Activated CD8-positive, alpha-beta T cell treated with anti-CD3 and anti-CD28 coated beads for 36 hours (primary cell): ENCODE measurements at regions not wholly inside any gene's neighbourhood (a gene's known extent, or its start where the extent isn't known, plus 50 kb on each side); places are given as distances from the start of the nearest gene placed in this dataset.

Experiments used
- ATAC-seq: fragments of 200-7000 bp; cut with Tn5 transposase; one replicate; pipeline ENCODE4 v1.10.0; 2021; ENCODE audit warnings: mild to moderate bottlenecking, moderate library complexity
- CTCF ChIA-PET: fragments of 350-600 bp; sonication (Branson Sonifier 250); formaldehyde crosslinking; loops from one replicate; lab custom pipeline; 2021; ENCODE audit warnings: antibody characterized with exemption; lab: Charles Lee
- POLR2A ChIA-PET: fragments of 350-600 bp; sonication (Branson Sonifier 250); formaldehyde crosslinking; loops from one replicate; lab custom pipeline; 2021; ENCODE audit warnings: antibody characterized with exemption; lab: Charles Lee
- DNase-seq: peaks from one replicate; pipeline ENCODE4 v3.0.0-alpha.2; 2020
- H3K27ac Mint-ChIP-seq: one replicate; pipeline ENCODE4 v1.8.0; 2021; ENCODE audit warnings: mild to moderate bottlenecking, mixed read lengths
- H3K27me3 Mint-ChIP-seq: one replicate; pipeline ENCODE4 v1.8.0; 2021; ENCODE audit warnings: mixed read lengths
- H3K36me3 Mint-ChIP-seq: one replicate; pipeline ENCODE4 v1.8.0; 2021; ENCODE audit warnings: low read depth, mixed read lengths
- H3K4me1 Mint-ChIP-seq: one replicate; pipeline ENCODE4 v1.8.0; 2021; ENCODE audit warnings: low read depth, mixed read lengths
- H3K4me3 Mint-ChIP-seq: one replicate; pipeline ENCODE4 v1.8.0; 2021; ENCODE audit warnings: mild to moderate bottlenecking, moderate library complexity, mixed read lengths
- H3K9me3 Mint-ChIP-seq: one replicate; pipeline ENCODE4 v1.8.0; 2021; ENCODE audit warnings: mixed read lengths
- intact Hi-C: fragments of 100-400 bp; cut with micrococcal nuclease; formaldehyde crosslinking; loops from one replicate; pipeline ENCODE4 v1.10.0; 2022
- TF ChIP-seq, protein P1 (sequence below): fragments of 200-600 bp; IDR thresholded peaks from one replicate; pipeline ENCODE4 v1.8.0; 2022; ENCODE audit warnings: antibody characterized with exemption, mild to moderate bottlenecking

DNA sequence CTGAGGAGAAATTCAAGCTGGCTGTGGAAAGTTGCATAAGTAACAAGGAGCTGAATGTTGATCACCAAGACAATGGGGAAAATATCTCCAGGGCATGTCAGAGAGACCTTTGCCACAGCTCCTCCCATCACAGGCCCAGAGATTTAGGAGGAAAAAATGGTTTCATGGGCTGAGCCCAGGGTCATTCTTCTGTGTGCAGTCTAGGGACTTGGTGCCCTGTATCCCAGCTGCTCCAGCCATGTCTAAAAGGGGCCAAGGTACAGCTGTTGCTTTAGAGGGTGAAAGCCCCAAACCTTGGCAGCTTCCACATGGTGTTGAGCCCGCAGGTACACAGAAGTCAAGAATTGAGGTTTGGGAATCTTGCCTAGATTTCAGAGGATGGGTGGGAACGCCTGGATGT lies 439.8 kb upstream of the HNRNPA3 start:
- peaks cover 7% of the 10 kb centered on the region for H3K4me1 Mint-ChIP-seq
- H3K27ac Mint-ChIP-seq = no peak overlapping the region
- ChIA-PET POLR2A (no interaction called here), CTCF (no interaction called here)
- peaks cover 17% of the 10 kb centered on the region for H3K9me3 Mint-ChIP-seq
- peaks cover 3% of the 10 kb centered on the region for H3K36me3 Mint-ChIP-seq
- peaks cover 1% of the 10 kb centered on the region for H3K27me3 Mint-ChIP-seq
- TF ChIP-seq, protein P1, sequence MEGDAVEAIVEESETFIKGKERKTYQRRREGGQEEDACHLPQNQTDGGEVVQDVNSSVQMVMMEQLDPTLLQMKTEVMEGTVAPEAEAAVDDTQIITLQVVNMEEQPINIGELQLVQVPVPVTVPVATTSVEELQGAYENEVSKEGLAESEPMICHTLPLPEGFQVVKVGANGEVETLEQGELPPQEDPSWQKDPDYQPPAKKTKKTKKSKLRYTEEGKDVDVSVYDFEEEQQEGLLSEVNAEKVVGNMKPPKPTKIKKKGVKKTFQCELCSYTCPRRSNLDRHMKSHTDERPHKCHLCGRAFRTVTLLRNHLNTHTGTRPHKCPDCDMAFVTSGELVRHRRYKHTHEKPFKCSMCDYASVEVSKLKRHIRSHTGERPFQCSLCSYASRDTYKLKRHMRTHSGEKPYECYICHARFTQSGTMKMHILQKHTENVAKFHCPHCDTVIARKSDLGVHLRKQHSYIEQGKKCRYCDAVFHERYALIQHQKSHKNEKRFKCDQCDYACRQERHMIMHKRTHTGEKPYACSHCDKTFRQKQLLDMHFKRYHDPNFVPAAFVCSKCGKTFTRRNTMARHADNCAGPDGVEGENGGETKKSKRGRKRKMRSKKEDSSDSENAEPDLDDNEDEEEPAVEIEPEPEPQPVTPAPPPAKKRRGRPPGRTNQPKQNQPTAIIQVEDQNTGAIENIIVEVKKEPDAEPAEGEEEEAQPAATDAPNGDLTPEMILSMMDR = no peak
- intact Hi-C loops = no loop called here
- H3K4me3 Mint-ChIP-seq = no peak overlapping the region
- no peak for DNase-seq
- no peak for ATAC-seq

DNA sequence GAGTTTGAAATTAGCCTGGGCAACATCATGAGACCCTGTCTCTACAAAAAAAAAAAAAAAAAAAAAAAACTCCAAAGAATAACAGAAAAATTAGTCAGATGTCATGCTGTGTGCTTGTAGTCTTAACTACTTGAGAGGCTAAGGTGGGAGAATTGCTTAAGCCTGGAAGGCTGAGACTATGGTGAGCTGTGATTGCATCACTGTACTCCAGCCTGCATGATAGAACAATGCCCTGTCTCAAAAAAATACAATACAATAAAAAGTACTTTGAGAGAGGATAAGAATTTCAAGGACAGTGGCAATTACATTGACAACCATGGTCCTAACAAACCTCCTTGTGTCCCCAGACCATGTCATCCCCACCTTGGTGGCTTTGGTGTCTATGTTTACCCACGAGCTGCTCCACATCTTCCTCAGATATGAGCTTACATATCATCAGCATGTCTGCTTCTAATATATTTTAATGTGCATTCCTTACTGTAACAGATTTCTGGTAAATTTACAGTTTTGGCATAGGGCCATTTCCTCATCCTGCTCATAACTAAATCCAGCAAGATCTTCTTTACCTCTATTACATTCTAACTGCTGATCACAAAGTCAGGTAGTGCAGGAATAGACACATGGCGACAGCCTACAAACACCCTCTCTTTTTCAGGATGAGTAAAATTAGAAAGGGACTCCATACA lies 437.7 kb upstream of the HNRNPA3 start:
- POLR2A ChIA-PET = no interaction called here
- Mint-ChIP-seq H3K27me3 (peaks cover 1% of the 10 kb centered on the region), H3K27ac (no peak overlapping the region), H3K4me3 (no peak overlapping the region), H3K9me3 (peaks cover 17% of the 10 kb centered on the region), H3K4me1 (no peaks in the 10 kb centered on the region), H3K36me3 (peaks cover 3% of the 10 kb centered on the region)
- intact Hi-C loops = no loop called here
- TF ChIP-seq, protein P1 = no peak
- CTCF ChIA-PET = no interaction called here
- DNase-seq (no peak), ATAC-seq (no peak)

GRCh38 chr2:176777262-176777661 lies 435.3 kb upstream of the HNRNPA3 start:
- H3K4me1 Mint-ChIP-seq = peaks cover 12% of the 10 kb centered on the region
- ChIA-PET POLR2A (no interaction called here), CTCF (no interaction called here)
- H3K27ac Mint-ChIP-seq = no peak overlapping the region
- DNase-seq = no peak
- H3K9me3 Mint-ChIP-seq = peaks cover 26% of the 10 kb centered on the region
- ATAC-seq = no peak
- TF ChIP-seq, protein P1 = no peak
- intact Hi-C loops = no loop called here
- H3K36me3 Mint-ChIP-seq = peaks cover 11% of the 10 kb centered on the region
- peaks cover 1% of the 10 kb centered on the region for H3K27me3 Mint-ChIP-seq
- H3K4me3 Mint-ChIP-seq = no peak overlapping the region

DNA sequence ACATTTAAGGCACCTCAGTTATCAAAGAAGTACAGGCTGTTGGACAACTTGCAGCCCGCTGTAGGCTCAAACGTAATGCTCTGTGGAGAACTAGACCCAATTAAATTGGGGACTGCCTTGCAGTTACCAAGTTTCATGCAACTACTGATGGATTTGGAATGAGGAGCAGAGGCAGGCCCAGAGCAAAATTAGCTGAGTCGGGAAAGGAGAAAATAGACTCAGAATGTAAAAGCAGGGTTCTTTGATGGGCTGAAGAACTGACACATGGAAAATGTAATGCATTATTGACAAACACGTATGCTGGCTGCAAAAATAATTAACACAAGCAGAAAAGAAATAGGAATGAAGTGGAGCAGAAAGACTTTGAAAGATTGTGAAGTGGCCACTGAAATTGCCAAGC lies 432.7 kb upstream of the HNRNPA3 start:
- Mint-ChIP-seq H3K9me3 (peaks cover 15% of the 10 kb centered on the region), H3K4me3 (no peak overlapping the region), H3K36me3 (peaks cover 13% of the 10 kb centered on the region), H3K27ac (no peak overlapping the region), H3K27me3 (peaks cover 1% of the 10 kb centered on the region), H3K4me1 (peaks cover 15% of the 10 kb centered on the region)
- ATAC-seq (no peak), DNase-seq (no peak)
- ChIA-PET POLR2A (no interaction called here), CTCF (interaction anchor here (1.3 kb wide), 1 partner anchor 26 kb away, joined by 4 read pairs; no protein-coding TSS in a partner anchor)
- intact Hi-C loops = no loop called here
- TF ChIP-seq, protein P1 = no peak

DNA sequence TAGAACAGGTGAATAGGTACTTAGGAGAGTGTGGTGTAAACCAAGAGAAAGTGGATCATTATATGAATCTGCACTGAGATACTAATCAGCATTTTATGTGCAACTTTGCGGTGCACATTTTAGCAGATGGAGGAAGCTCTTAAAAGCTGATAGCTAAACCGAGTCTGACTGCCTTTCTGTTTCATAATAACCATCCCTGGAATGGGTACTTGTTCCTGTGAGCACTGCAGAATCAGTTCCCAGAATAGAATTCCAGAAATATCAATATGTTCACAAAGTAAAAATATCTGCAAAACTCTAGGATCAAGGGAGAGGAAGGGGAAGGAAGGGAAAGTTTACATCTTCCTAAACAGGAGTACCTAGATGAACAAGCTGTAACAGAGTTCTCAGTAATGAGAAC lies 432.2 kb upstream of the HNRNPA3 start:
- TF ChIP-seq, protein P1 = no peak
- ChIA-PET CTCF (interaction anchor here (1.3 kb wide), 1 partner anchor 26 kb away, joined by 4 read pairs; no protein-coding TSS in a partner anchor), POLR2A (no interaction called here)
- Mint-ChIP-seq H3K36me3 (peaks cover 13% of the 10 kb centered on the region), H3K4me1 (peaks cover 15% of the 10 kb centered on the region), H3K27ac (no peak overlapping the region), H3K9me3 (peaks cover 15% of the 10 kb centered on the region), H3K27me3 (no peaks in the 10 kb centered on the region), H3K4me3 (no peak overlapping the region)
- no peak for ATAC-seq
- intact Hi-C loops = no loop called here
- no peak for DNase-seq
